ENCODE measurements at regions not wholly inside any gene's neighbourhood (a gene's known extent, or its start where the extent isn't known, plus 50 kb on each side); places are given as distances from the start of the nearest gene placed in this dataset.

DNA sequence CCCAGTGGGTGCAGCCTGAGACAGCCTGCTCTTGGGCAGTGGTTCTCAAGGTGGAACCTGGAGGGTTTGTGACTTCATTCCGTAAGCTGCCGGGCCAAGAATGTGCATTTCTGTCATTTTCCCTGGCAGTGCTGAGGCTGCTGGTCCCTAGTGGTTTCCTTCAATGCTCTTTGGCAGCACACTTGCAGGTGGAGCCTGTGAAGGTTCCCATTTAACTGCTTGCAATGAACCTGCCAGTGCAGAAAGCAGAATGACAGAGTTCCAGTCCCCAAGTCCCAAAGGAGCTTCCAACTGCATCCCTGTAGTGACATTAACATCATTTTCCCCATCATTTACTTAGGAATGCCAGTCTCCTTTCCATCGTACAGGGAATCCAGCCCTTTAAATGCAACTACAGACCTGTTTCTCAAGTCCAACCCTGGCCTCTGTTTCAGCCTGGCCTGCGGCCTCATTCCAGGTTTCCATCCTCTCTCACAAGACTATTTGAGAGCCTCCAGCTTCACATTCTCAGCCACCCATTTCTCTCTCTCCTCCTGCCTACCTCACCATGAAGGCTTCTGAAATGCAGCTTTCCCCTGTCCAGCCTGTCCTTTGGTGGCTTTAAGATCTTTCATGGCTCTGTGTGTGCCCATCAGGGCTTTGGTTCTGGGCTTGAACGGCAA is 149.7 kb upstream of the GGTLC1 start:
- no peak for DNase-seq (ENCODE audit: low read depth)

DNA sequence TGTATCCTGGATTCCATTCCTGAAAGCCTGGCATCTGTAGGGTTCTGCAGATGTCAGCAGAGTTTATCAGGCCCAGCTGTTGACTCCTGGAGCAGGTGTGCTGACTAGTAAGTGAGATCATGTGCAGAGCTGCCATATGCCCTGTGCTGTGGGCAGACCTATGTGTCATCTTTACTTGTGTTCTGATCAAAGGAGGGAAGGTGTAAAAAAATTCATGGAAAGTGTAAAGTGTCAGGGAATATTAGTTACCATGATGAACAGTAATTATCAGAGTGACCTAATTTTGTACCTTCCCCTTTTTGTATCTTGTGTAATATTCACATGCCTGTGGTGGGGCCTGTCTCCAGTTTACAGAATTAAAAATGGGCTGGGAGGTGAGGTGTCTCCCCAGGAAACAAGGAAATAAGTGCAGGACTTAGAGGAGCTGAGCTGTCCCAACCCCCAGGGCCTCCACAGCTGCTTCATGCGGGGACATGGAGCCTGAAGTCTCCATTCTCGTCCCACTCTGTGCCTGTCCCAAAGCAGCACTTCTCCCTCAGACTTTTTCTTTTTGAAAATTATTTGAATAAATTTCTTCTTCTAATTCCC is 148.2 kb upstream of the GGTLC1 start:
- DNase-seq (ENCODE audit: low read depth), result no peak

- no peak for DNase-seq (ENCODE audit: low read depth)
Observed at GRCh38 chr20:24135781-24136180, 147.2 kb upstream of the GGTLC1 start.

DNA sequence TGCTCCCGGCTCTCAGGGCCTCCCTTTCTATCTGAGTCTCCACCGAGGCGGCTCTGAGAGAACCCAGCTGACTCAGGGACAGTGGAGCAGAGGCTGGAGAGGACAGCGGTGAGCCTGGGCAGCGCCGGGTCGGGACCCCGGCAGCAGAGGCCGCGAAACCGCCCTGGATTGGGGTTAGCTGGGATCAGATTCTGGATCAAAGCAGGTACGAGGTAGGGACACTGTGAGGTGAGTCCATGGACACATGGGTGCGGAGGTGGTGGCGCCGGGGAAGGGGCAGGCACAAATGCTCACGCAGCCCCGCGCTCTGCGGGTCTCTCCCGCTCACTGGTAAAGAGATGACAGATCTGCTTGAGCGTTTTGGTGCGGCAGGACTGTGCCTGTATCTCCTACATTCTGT is 146.4 kb upstream of the GGTLC1 start:
- DNase-seq (ENCODE audit: low read depth), result no peak

DNA sequence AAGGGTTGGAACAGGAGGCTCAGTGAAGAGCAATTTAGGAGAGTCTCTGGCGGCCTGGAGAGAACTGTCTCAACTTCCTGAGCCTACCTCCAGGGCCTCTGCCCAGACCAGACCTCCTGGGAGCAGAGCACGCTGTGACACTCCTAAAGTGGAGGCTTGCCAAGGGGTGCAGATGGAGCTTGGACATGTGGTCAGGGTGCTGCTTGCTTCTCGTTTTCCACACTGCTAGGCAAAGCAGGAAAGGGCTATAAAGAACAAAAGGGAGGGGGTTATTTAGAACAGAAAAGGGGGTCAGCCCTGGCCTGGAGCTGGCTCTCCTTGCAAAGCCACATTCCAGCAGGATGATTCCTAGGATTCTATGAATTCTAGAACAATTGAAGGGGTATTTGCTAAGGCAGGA is 145.7 kb upstream of the GGTLC1 start:
- DNase-seq (ENCODE audit: low read depth), result no peak

GRCh38 chr20:24132246-24132645 is 143.7 kb upstream of the GGTLC1 start:
- no peak for DNase-seq (ENCODE audit: low read depth)

- DNase-seq (ENCODE audit: low read depth), result no peak
Observed at GRCh38 chr20:24131684-24132083, 143.1 kb upstream of the GGTLC1 start.

DNA sequence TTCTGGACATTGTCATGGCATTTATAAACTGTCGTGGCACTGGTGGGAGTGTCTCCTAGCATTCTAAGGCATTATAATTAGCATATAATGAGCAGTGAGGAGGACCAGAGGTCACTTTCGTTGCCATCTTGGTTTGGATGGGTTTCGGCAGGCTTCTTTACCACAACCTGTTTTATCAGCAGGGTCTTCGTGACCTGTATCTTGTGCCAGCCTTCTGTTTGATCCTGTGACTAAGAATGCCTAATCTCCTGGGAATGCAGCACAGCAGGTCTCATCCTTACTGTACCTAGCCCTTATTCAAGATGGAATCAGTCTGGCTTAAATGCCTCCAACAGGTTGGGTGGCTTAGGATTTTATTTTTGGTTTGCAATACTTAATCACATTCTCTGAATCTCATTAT is 142.7 kb upstream of the GGTLC1 start:
- no peak for DNase-seq (ENCODE audit: low read depth)

GRCh38 chr20:24129641-24130040 is 141.1 kb upstream of the GGTLC1 start:
- DNase-seq (ENCODE audit: low read depth), result no peak

- DNase-seq (ENCODE audit: low read depth), result no peak
Observed at GRCh38 chr20:24124951-24125650, 136.5 kb upstream of the GGTLC1 start.

DNA sequence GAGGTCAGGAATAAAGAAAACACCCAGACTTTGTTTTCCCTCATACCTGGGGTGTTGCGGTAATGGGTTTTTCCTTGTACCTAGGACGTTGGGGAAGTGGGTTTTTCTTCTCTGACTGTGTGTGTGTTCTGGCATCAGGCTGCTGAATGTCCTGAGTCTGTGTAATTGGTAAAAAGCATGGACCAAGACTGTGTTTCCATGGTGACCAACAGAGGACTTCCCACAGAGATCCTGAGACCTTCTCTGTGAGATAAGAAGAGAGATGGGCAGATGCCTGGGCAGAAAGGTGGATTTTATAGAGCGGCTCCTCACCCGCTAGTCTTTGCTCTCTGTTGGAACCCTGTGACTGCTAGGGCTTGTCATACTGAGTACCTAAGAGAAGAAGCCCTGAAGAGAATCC is 135.4 kb upstream of the GGTLC1 start:
- DNase-seq (ENCODE audit: low read depth), result no peak

- DNase-seq (ENCODE audit: low read depth), result no peak
Observed at GRCh38 chr20:24118441-24119175, 130.0 kb upstream of the GGTLC1 start.

DNA sequence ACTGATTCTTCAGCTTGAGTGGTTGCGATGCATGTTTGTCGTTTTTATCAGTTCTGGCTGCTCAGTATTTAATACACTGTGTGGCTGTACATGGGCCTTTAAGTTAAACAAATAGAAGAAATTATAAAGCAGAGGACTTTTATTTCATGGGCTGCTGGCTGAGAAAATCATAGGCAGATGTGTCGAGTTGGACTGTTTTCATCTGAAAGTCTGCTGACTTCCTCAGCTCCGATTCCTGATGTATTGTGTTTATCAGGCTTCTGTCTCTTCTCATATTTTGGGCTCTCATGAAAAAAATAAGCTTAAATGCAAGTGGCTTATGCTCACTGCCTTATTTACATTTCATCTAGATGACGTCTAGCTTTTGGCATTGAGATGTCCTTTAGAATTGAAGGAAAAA is 129.5 kb upstream of the GGTLC1 start:
- no peak for DNase-seq (ENCODE audit: low read depth)

GRCh38 chr20:24117383-24117782 is 128.8 kb upstream of the GGTLC1 start:
- no peak for DNase-seq (ENCODE audit: low read depth)

GRCh38 chr20:24116611-24117010 is 128.0 kb upstream of the GGTLC1 start:
- no peak for DNase-seq (ENCODE audit: low read depth)

DNA sequence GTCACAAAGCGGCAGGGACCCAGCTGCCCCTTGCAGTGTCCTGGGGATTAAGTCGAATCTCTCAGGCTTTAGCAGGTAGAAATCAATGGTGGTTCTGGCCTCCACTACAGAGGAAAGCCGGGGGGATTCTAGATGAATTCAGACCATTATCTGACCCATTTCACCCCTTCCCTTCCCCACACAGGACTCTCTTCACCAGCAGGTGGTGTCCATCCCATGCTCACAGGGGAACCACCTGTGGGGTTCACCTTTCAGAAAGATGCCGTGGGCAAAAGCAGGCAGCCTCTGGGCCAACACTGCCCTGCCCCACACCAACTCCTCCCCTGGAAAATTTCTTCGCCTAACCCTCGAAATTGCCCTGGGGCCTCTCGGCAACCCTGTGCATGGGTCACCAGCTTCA is 123.8 kb upstream of the GGTLC1 start:
- DNase-seq (ENCODE audit: low read depth), result no peak

GRCh38 chr20:24111858-24112257 is 123.3 kb upstream of the GGTLC1 start:
- DNase-seq (ENCODE audit: low read depth), result no peak

DNA sequence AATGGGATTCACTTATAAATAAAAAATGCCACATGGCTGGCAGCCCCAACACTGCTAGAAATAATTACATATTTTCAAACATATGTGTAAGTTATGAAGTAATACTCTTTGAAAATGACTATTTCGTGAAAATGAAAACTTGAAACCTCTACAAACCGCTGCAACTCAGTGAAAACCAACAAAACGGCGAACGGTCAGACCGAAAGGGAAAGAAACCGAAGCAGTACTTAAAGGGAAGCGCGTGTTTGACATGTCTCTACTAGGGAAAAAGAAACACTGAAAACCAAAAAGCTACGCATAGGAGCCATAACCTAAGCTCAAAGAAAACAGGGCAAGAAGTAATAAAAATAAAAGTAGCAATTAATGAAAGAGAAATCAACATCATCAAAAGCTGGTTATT is 121.0 kb upstream of the GGTLC1 start:
- DNase-seq (ENCODE audit: low read depth), result no peak

GRCh38 chr20:24109008-24109407 is 120.4 kb upstream of the GGTLC1 start:
- DNase-seq (ENCODE audit: low read depth), result no peak

GRCh38 chr20:24108581-24108980 is 120.0 kb upstream of the GGTLC1 start:
- no peak for DNase-seq (ENCODE audit: low read depth)

- no peak for DNase-seq (ENCODE audit: low read depth)
Observed at GRCh38 chr20:24106801-24107445, 118.3 kb upstream of the GGTLC1 start.

DNA sequence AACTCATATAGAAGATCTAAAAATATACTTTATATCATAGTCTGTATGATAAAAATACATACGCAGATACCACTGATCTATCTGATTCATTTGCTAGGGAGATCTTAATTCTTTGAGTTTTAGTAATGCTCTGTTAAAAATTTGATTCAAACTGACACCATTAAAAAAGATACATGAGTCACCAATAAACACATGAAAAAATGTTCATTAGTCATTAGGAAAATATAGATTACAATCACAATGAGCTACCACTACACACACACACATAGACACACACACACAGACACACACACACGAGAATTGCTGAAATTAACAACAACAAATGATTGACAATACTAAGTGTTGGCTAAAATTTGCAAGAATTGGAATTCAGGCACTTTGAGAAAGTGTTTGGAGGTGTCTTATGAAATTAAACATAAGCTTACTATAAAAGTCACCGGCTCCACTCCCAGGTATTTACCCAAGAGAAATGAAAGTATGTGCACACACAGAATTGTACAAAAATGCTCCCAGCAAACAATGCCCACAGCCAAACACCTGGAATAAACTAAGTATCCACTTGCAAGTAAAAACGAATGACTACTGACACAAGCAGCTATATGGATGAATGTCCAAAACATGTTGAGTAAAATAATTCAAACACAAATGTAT is 117.7 kb upstream of the GGTLC1 start:
- no peak for DNase-seq (ENCODE audit: low read depth)
